Activated CD8-positive, alpha-beta T cell treated with anti-CD3 and anti-CD28 coated beads for 36 hours (primary cell): ENCODE measurements at regions not wholly inside any gene's neighbourhood (a gene's known extent, or its start where the extent isn't known, plus 50 kb on each side); places are given as distances from the start of the nearest gene placed in this dataset.
A peak's percentile ranks its signal among the peaks of the same experiment; 100 is the strongest.
"Not testable (repeated sequence)": the region's sequence is repeated elsewhere in the genome, so short reads cannot be mapped to it uniquely, and the experiment has no call there.

Experiments
- ATAC-seq: fragments of 200-7000 bp; cut with Tn5 transposase; one replicate; pipeline ENCODE4 v1.10.0; 2021; ENCODE audit warnings: mild to moderate bottlenecking, moderate library complexity
- CTCF ChIA-PET: fragments of 350-600 bp; sonication (Branson Sonifier 250); formaldehyde crosslinking; loops from one replicate; lab custom pipeline; 2021; ENCODE audit warnings: antibody characterized with exemption; lab: Charles Lee
- POLR2A ChIA-PET: fragments of 350-600 bp; sonication (Branson Sonifier 250); formaldehyde crosslinking; loops from one replicate; lab custom pipeline; 2021; ENCODE audit warnings: antibody characterized with exemption; lab: Charles Lee
- DNase-seq: peaks from one replicate; pipeline ENCODE4 v3.0.0-alpha.2; 2020
- H3K27ac Mint-ChIP-seq: one replicate; pipeline ENCODE4 v1.8.0; 2021; ENCODE audit warnings: mild to moderate bottlenecking, mixed read lengths
- H3K27me3 Mint-ChIP-seq: one replicate; pipeline ENCODE4 v1.8.0; 2021; ENCODE audit warnings: mixed read lengths
- H3K36me3 Mint-ChIP-seq: one replicate; pipeline ENCODE4 v1.8.0; 2021; ENCODE audit warnings: low read depth, mixed read lengths
- H3K4me1 Mint-ChIP-seq: one replicate; pipeline ENCODE4 v1.8.0; 2021; ENCODE audit warnings: low read depth, mixed read lengths
- H3K4me3 Mint-ChIP-seq: one replicate; pipeline ENCODE4 v1.8.0; 2021; ENCODE audit warnings: mild to moderate bottlenecking, moderate library complexity, mixed read lengths
- H3K9me3 Mint-ChIP-seq: one replicate; pipeline ENCODE4 v1.8.0; 2021; ENCODE audit warnings: mixed read lengths
- CTCF ChIP-seq: fragments of 200-600 bp; IDR thresholded peaks from one replicate; pipeline ENCODE4 v1.8.0; 2022; ENCODE audit warnings: antibody characterized with exemption, mild to moderate bottlenecking
- intact Hi-C: fragments of 100-400 bp; cut with micrococcal nuclease; formaldehyde crosslinking; loops from one replicate; pipeline ENCODE4 v1.10.0; 2022

GRCh38 chrX:140157143-140157542 lies 191.8 kb upstream of the CXorf66 start:
- TF ChIP-seq CTCF = no peak
- Mint-ChIP-seq H3K27ac (no peak overlapping the region), H3K36me3 (no peaks in the 10 kb centered on the region), H3K9me3 (no peaks in the 10 kb centered on the region), H3K4me3 (no peak overlapping the region), H3K27me3 (no peaks in the 10 kb centered on the region), H3K4me1 (no peaks in the 10 kb centered on the region)
- intact Hi-C loops = no loop called here
- ATAC-seq (no peak), DNase-seq (no peak)
- ChIA-PET CTCF (no interaction called here), POLR2A (no interaction called here)

GRCh38 chrX:140151316-140151715 lies 186.0 kb upstream of the CXorf66 start:
- no peak overlapping the region for H3K27ac Mint-ChIP-seq
- DNase-seq (no peak), ATAC-seq (no peak)
- ChIA-PET CTCF (no interaction called here), POLR2A (no interaction called here)
- no peaks in the 10 kb centered on the region for H3K27me3 Mint-ChIP-seq
- no peaks in the 10 kb centered on the region for H3K9me3 Mint-ChIP-seq
- no peaks in the 10 kb centered on the region for H3K4me1 Mint-ChIP-seq
- H3K4me3 Mint-ChIP-seq = no peak overlapping the region
- intact Hi-C loops = no loop called here
- no peak for TF ChIP-seq CTCF
- no peaks in the 10 kb centered on the region for H3K36me3 Mint-ChIP-seq

- ChIA-PET POLR2A (no interaction called here), CTCF (no interaction called here)
- H3K4me3 Mint-ChIP-seq = no peak overlapping the region
- H3K4me1 Mint-ChIP-seq = no peaks in the 10 kb centered on the region
- TF ChIP-seq CTCF = no peak
- H3K27me3 Mint-ChIP-seq = no peaks in the 10 kb centered on the region
- no peaks in the 10 kb centered on the region for H3K9me3 Mint-ChIP-seq
- intact Hi-C loops = no loop called here
- no peak for ATAC-seq
- H3K27ac Mint-ChIP-seq = no peak overlapping the region
- DNase-seq = no peak
- no peaks in the 10 kb centered on the region for H3K36me3 Mint-ChIP-seq
These were observed 184.4 kb upstream of the CXorf66 start for GRCh38 chrX:140149761-140150160.

GRCh38 chrX:140141444-140142029 lies 176.2 kb upstream of the CXorf66 start:
- H3K27ac Mint-ChIP-seq = no peak overlapping the region
- no peak overlapping the region for H3K4me3 Mint-ChIP-seq
- intact Hi-C loops = no loop called here
- H3K4me1 Mint-ChIP-seq = no peaks in the 10 kb centered on the region
- DNase-seq (peak; percentile 34), ATAC-seq (no peak)
- H3K9me3 Mint-ChIP-seq = peaks cover under 1% of the 10 kb centered on the region
- no peaks in the 10 kb centered on the region for H3K36me3 Mint-ChIP-seq
- CTCF ChIA-PET = interaction anchor here (0.8 to 1.9 kb wide), 3 partner anchors 84 to 523 kb away, joined by 3 to 10 read pairs (median 3); no protein-coding TSS in a partner anchor
- TF ChIP-seq CTCF = no peak
- no peaks in the 10 kb centered on the region for H3K27me3 Mint-ChIP-seq
- POLR2A ChIA-PET = no interaction called here

GRCh38 chrX:140138492-140138891 lies 173.2 kb upstream of the CXorf66 start:
- H3K4me3 Mint-ChIP-seq, CTCF ChIA-PET, H3K9me3 Mint-ChIP-seq, ATAC-seq, H3K27ac Mint-ChIP-seq, H3K36me3 Mint-ChIP-seq, POLR2A ChIA-PET, H3K27me3 Mint-ChIP-seq, H3K4me1 Mint-ChIP-seq, DNase-seq: not testable (repeated sequence)
- intact Hi-C loops = loop anchor here (2.0 kb wide), 1 partner anchor 62 kb away; no protein-coding TSS in a partner anchor

GRCh38 chrX:140138065-140138464 lies 172.7 kb upstream of the CXorf66 start:
- DNase-seq, H3K4me1 Mint-ChIP-seq, ATAC-seq, CTCF ChIA-PET, H3K27me3 Mint-ChIP-seq, H3K4me3 Mint-ChIP-seq, POLR2A ChIA-PET, H3K27ac Mint-ChIP-seq, H3K9me3 Mint-ChIP-seq, H3K36me3 Mint-ChIP-seq: not testable (repeated sequence)
- intact Hi-C loops = loop anchor here (2.0 kb wide), 1 partner anchor 61 kb away; no protein-coding TSS in a partner anchor
